ENCODE measurements at regions not wholly inside any gene's neighbourhood (a gene's known extent, or its start where the extent isn't known, plus 50 kb on each side); places are given as distances from the start of the nearest gene placed in this dataset.

- TF ChIP-seq CTCF (conservative IDR thresholded peaks at IDR 0.05 in 1 of 2, IDR thresholded peaks at IDR 0.05 in 1 of 2; ENCODE audit: low read depth in 1 of 2, low read length in 2 of 2) (no peak), EZH2 (IDR thresholded peaks at IDR 0.05; ENCODE audit: low read length, missing control alignments) (no peak)
- no peak overlapping the region for H3K4me2 ChIP-seq (ENCODE audit: extremely low read depth, insufficient read depth, low read length)
- DNase-seq (ENCODE audit: low read depth in 2 of 2), result no peak
- H4K20me1 ChIP-seq (ENCODE audit: control insufficient read depth, extremely low read depth, insufficient read depth, low read length), result no peaks in the 10 kb centered on the region
- no peaks in the 10 kb centered on the region for H3K9me3 ChIP-seq (ENCODE audit: control insufficient read depth, insufficient read depth, low read depth, low read length)
- H3K27ac ChIP-seq (ENCODE audit: insufficient read depth, low read length), result no peak overlapping the region
- no peaks in the 10 kb centered on the region for H3K27me3 ChIP-seq (ENCODE audit: control insufficient read depth, insufficient read depth, low read length)
- no peaks in the 10 kb centered on the region for H3K4me1 ChIP-seq (ENCODE audit: control insufficient read depth, extremely low read depth, insufficient read depth, low read length)
- no peak overlapping the region for H3K9ac ChIP-seq (ENCODE audit: insufficient read depth, low read length)
- no peaks in the 10 kb centered on the region for H3K36me3 ChIP-seq (ENCODE audit: control insufficient read depth, insufficient read depth, low read length)
- H3K79me2 ChIP-seq (ENCODE audit: control insufficient read depth, insufficient read depth, low read length), result no peaks in the 10 kb centered on the region
- H3K4me3 ChIP-seq (replicated peaks in 1 of 4; ENCODE audit: control extremely low read depth in 1 of 4, insufficient read depth in 1 of 4, low read depth in 3 of 4, low read length in 4 of 4), result no peak overlapping the region
- H2AFZ ChIP-seq (ENCODE audit: low read length), result no peak overlapping the region
Measured at GRCh38 chr16:6560306-6561100, 772.1 kb upstream of the RBFOX1 start.

- H3K4me3 ChIP-seq (replicated peaks in 1 of 4; ENCODE audit: control extremely low read depth in 1 of 4, insufficient read depth in 1 of 4, low read depth in 3 of 4, low read length in 4 of 4), result no peak overlapping the region
- TF ChIP-seq EZH2 (IDR thresholded peaks at IDR 0.05; ENCODE audit: low read length, missing control alignments) (no peak), CTCF (conservative IDR thresholded peaks at IDR 0.05 in 1 of 2, IDR thresholded peaks at IDR 0.05 in 1 of 2; ENCODE audit: low read depth in 1 of 2, low read length in 2 of 2) (no peak)
Measured at GRCh38 chr16:6558661-6559060, 774.0 kb upstream of the RBFOX1 start.

GRCh38 chr16:6558126-6558525 lies 774.5 kb upstream of the RBFOX1 start:
- TF ChIP-seq EZH2 (IDR thresholded peaks at IDR 0.05; ENCODE audit: low read length, missing control alignments), result no peak
- TF ChIP-seq CTCF (conservative IDR thresholded peaks at IDR 0.05 in 1 of 2, IDR thresholded peaks at IDR 0.05 in 1 of 2; ENCODE audit: low read depth in 1 of 2, low read length in 2 of 2), result no peak
- DNase-seq (ENCODE audit: low read depth in 2 of 2), result no peak

More at GRCh38 chr16:6558661-6559060, 774.0 kb upstream of the RBFOX1 start:
- Histone ChIP-seq H2AFZ (ENCODE audit: low read length) (no peak overlapping the region), H3K27ac (ENCODE audit: insufficient read depth, low read length) (no peak overlapping the region), H3K4me1 (ENCODE audit: control insufficient read depth, extremely low read depth, insufficient read depth, low read length) (no peaks in the 10 kb centered on the region), H3K9ac (ENCODE audit: insufficient read depth, low read length) (no peak overlapping the region), H3K79me2 (ENCODE audit: control insufficient read depth, insufficient read depth, low read length) (no peaks in the 10 kb centered on the region), H3K9me3 (ENCODE audit: control insufficient read depth, insufficient read depth, low read depth, low read length) (no peaks in the 10 kb centered on the region), H3K4me2 (ENCODE audit: extremely low read depth, insufficient read depth, low read length) (no peak overlapping the region), H3K36me3 (ENCODE audit: control insufficient read depth, insufficient read depth, low read length) (no peaks in the 10 kb centered on the region), H4K20me1 (ENCODE audit: control insufficient read depth, extremely low read depth, insufficient read depth, low read length) (no peaks in the 10 kb centered on the region), H3K27me3 (ENCODE audit: control insufficient read depth, insufficient read depth, low read length) (no peaks in the 10 kb centered on the region)
- no peak for DNase-seq (ENCODE audit: low read depth in 2 of 2)

More at GRCh38 chr16:6558126-6558525, 774.5 kb upstream of the RBFOX1 start:
- no peaks in the 10 kb centered on the region for H3K79me2 ChIP-seq (ENCODE audit: control insufficient read depth, insufficient read depth, low read length)
- no peaks in the 10 kb centered on the region for H4K20me1 ChIP-seq (ENCODE audit: control insufficient read depth, extremely low read depth, insufficient read depth, low read length)
- H2AFZ ChIP-seq (ENCODE audit: low read length), result no peak overlapping the region
- H3K4me1 ChIP-seq (ENCODE audit: control insufficient read depth, extremely low read depth, insufficient read depth, low read length), result no peaks in the 10 kb centered on the region
- no peaks in the 10 kb centered on the region for H3K27me3 ChIP-seq (ENCODE audit: control insufficient read depth, insufficient read depth, low read length)
- no peak overlapping the region for H3K4me2 ChIP-seq (ENCODE audit: extremely low read depth, insufficient read depth, low read length)
- H3K27ac ChIP-seq (ENCODE audit: insufficient read depth, low read length), result no peak overlapping the region
- H3K9ac ChIP-seq (ENCODE audit: insufficient read depth, low read length), result no peak overlapping the region
- H3K4me3 ChIP-seq (replicated peaks in 1 of 4; ENCODE audit: control extremely low read depth in 1 of 4, insufficient read depth in 1 of 4, low read depth in 3 of 4, low read length in 4 of 4), result no peak overlapping the region
- H3K9me3 ChIP-seq (ENCODE audit: control insufficient read depth, insufficient read depth, low read depth, low read length), result no peaks in the 10 kb centered on the region
- no peaks in the 10 kb centered on the region for H3K36me3 ChIP-seq (ENCODE audit: control insufficient read depth, insufficient read depth, low read length)

Measured in fibroblast of lung (primary cell).